CD4-positive, alpha-beta memory T cell (primary cell): ENCODE measurements at regions not wholly inside any gene's neighbourhood (a gene's known extent, or its start where the extent isn't known, plus 50 kb on each side); places are given as distances from the start of the nearest gene placed in this dataset.
"Not testable (repeated sequence)": the region's sequence is repeated elsewhere in the genome, so short reads cannot be mapped to it uniquely, and the experiment has no call there.

Experiments used
- CTCF ChIA-PET: fragments of 350-600 bp; sonication (Branson Sonifier 250); formaldehyde crosslinking; loops from one replicate; lab custom pipeline; 2021; ENCODE audit warnings: inconsistent platforms; ENCODE audit not compliant: partially characterized antibody; lab: Charles Lee
- POLR2A ChIA-PET: fragments of 350-600 bp; sonication (Branson Sonifier 250); formaldehyde crosslinking; loops from one replicate; lab custom pipeline; 2021; ENCODE audit not compliant: partially characterized antibody; lab: Charles Lee
- DNase-seq, 5 donors: peaks; one replicate each; pipeline versions ENCODE4 v3.0.0 to v3.0.0-alpha.2; 2020 to 2022; ENCODE audit warnings: mixed read lengths in 1 of 5
- H3K27ac ChIP-seq: one replicate; pipeline ENCODE4 v1.7.0; 2013; ENCODE audit warnings: low read depth, low read length
- H3K27me3 ChIP-seq: 2 replicates; pipeline ENCODE4 v1.7.0; 2013; ENCODE audit warnings: mild to moderate bottlenecking, low read length, moderate library complexity; ENCODE audit not compliant: insufficient read depth
- H3K36me3 ChIP-seq: 2 replicates; pipeline ENCODE4 v1.7.0; 2013; ENCODE audit warnings: mild to moderate bottlenecking, low read length, moderate library complexity; ENCODE audit not compliant: insufficient read depth
- H3K4me1 ChIP-seq: 2 replicates; pipeline ENCODE4 v1.7.0; 2013; ENCODE audit warnings: mild to moderate bottlenecking, low read length, moderate library complexity; ENCODE audit not compliant: insufficient read depth
- H3K4me3 ChIP-seq, 2 donors: one replicate each; pipeline ENCODE4 v1.7.0; 2013; ENCODE audit warnings: low read length in 2 of 2, mild to moderate bottlenecking in 1 of 2
- H3K9me3 ChIP-seq, 2 donors: one replicate each; pipeline ENCODE4 v1.7.0; 2013; ENCODE audit warnings: low read length in 2 of 2, control low read depth in 1 of 2; ENCODE audit not compliant: control insufficient read depth in 1 of 2
- H3K27ac Mint-ChIP-seq, 7 donors: one replicate each; pipeline ENCODE4 v1.8.0; 2020 to 2021; ENCODE audit warnings: mixed read lengths in 7 of 7, mild to moderate bottlenecking in 6 of 7, inconsistent platforms in 3 of 7, moderate library complexity in 3 of 7
- H3K27me3 Mint-ChIP-seq, 2 donors: one replicate each; pipeline ENCODE4 v1.8.0; 2020 to 2021; ENCODE audit warnings: mixed read lengths in 2 of 2
- H3K36me3 Mint-ChIP-seq, 2 donors: one replicate each; pipeline ENCODE4 v1.8.0; 2020 to 2021; ENCODE audit warnings: mixed read lengths in 2 of 2, inconsistent platforms in 1 of 2, mild to moderate bottlenecking in 1 of 2
- H3K4me1 Mint-ChIP-seq, 4 donors: one replicate each; pipeline ENCODE4 v1.8.0; 2020 to 2021; ENCODE audit warnings: mixed read lengths in 4 of 4, mild to moderate bottlenecking in 1 of 4
- H3K4me3 Mint-ChIP-seq, 8 donors: one replicate each; pipeline ENCODE4 v1.8.0; 2020 to 2021; ENCODE audit warnings: mixed read lengths in 8 of 8, mild to moderate bottlenecking in 7 of 8, moderate library complexity in 6 of 8, inconsistent platforms in 3 of 8
- H3K9me3 Mint-ChIP-seq, 8 donors: one replicate each; pipeline ENCODE4 v1.8.0; 2020 to 2021; ENCODE audit warnings: mixed read lengths in 8 of 8, mild to moderate bottlenecking in 5 of 8, inconsistent platforms in 3 of 8, moderate library complexity in 1 of 8
- intact Hi-C: fragments of 100-400 bp; cut with micrococcal nuclease; formaldehyde crosslinking; loops from one replicate; pipeline ENCODE4 v1.15.1; 2023

DNA sequence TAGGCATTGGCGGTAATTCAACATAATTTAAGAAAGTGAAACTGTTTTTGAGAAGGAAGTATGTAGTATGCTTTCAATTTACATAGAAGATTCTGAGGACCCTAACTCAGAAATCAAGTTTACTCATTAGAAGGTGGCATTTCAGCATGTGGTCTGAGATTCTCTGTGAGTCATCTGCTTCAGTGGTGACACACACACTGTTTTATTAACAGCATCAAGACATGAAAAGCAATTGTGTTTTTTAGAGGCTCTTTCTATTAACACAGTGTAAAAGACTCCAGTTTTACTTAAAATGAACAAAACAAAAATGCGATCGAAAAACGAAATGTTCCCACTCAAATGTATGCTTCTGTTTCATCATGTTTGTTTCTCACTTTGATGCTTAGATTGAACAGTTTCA is 802.1 kb upstream of the SLITRK6 start:
- no peaks in the 10 kb centered on the region for H3K27me3 ChIP-seq
- Mint-ChIP-seq H3K4me3 (no peak overlapping the region), H3K36me3 (no peaks in the 10 kb centered on the region), H3K9me3 (peaks cover 0 to 18% (median 7%) of the 10 kb centered on the region in 8 donors), H3K27me3 (no peaks in the 10 kb centered on the region), H3K4me1 (no peaks in the 10 kb centered on the region), H3K27ac (no peak overlapping the region)
- no peak for DNase-seq
- H3K27ac ChIP-seq, result no peak overlapping the region
- H3K36me3 ChIP-seq, result no peaks in the 10 kb centered on the region
- intact Hi-C loops, result no loop called here
- ChIA-PET CTCF (no interaction called here), POLR2A (no interaction called here)
- no peaks in the 10 kb centered on the region for H3K4me1 ChIP-seq
- no peaks in the 10 kb centered on the region for H3K9me3 ChIP-seq
- H3K4me3 ChIP-seq, result no peak overlapping the region

DNA sequence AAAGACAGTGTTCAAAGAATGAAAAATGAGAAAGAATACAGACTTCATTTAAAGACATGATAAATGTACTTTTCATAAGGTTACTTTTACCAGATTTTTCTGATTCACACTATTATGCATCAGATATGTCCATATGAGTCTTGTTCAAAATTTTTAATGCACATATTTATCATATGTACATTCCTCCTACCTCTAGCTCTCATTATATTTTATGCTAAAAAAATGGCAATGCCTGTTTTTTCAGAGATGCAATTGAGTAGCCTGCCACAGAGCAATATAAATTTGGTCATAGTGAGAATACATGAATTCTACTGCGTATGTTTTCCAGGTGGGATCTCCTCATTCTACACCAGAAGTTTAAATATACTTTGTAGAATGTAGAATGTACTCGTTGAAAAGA is 807.0 kb upstream of the SLITRK6 start:
- ChIA-PET POLR2A (no interaction called here), CTCF (no interaction called here)
- H3K4me3 Mint-ChIP-seq, result no peak overlapping the region
- Histone ChIP-seq H3K4me3 (no peak overlapping the region), H3K9me3 (peaks cover 0 to 4% of the 10 kb centered on the region in 2 donors), H3K27ac (no peak overlapping the region), H3K4me1 (no peaks in the 10 kb centered on the region), H3K27me3 (no peaks in the 10 kb centered on the region), H3K36me3 (no peaks in the 10 kb centered on the region)
- intact Hi-C loops, result no loop called here
- no peaks in the 10 kb centered on the region for H3K27me3 Mint-ChIP-seq
- peaks cover 0 to 11% (median 2%) of the 10 kb centered on the region in 8 donors for H3K9me3 Mint-ChIP-seq
- no peaks in the 10 kb centered on the region for H3K36me3 Mint-ChIP-seq
- no peaks in the 10 kb centered on the region for H3K4me1 Mint-ChIP-seq
- DNase-seq, result no peak
- no peak overlapping the region for H3K27ac Mint-ChIP-seq

DNA sequence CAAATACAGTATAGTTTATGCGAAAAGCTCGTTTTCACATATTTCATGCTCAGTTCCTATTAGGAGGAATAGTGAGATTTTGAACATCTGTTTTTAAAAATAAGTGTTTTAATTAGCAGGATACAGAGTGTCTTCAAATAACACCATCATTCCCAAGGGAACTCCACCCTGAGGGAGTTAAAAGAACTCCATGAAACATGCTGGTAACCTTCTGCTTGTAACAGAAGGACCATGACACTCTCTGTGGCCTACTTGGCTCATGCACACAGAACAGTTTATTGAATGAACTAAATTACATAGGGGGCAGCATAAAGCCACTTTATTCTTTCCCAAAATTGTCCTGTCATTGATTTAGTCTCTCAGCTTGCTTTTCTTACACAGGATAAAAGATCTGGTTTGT is 809.5 kb upstream of the SLITRK6 start:
- no peaks in the 10 kb centered on the region for H3K27me3 ChIP-seq
- H3K27me3 Mint-ChIP-seq, result no peaks in the 10 kb centered on the region
- no peaks in the 10 kb centered on the region for H3K36me3 Mint-ChIP-seq
- no peak overlapping the region for H3K27ac Mint-ChIP-seq
- POLR2A ChIA-PET, result no interaction called here
- intact Hi-C loops, result no loop called here
- no peak overlapping the region for H3K4me3 ChIP-seq
- no peaks in the 10 kb centered on the region for H3K36me3 ChIP-seq
- H3K4me1 ChIP-seq, result no peaks in the 10 kb centered on the region
- H3K4me1 Mint-ChIP-seq, result no peaks in the 10 kb centered on the region
- H3K4me3 Mint-ChIP-seq, result no peak overlapping the region
- H3K9me3 ChIP-seq, result peaks cover 0 to 4% of the 10 kb centered on the region in 2 donors
- no peak overlapping the region for H3K27ac ChIP-seq
- peaks cover 2 to 11% (median 4%) of the 10 kb centered on the region in 8 donors for H3K9me3 Mint-ChIP-seq
- DNase-seq, result no peak
- CTCF ChIA-PET, result no interaction called here

- Mint-ChIP-seq H3K27ac (no peak overlapping the region), H3K36me3 (no peaks in the 10 kb centered on the region), H3K4me3 (no peak overlapping the region), H3K4me1 (no peaks in the 10 kb centered on the region), H3K9me3 (peaks cover 0 to 13% (median 2%) of the 10 kb centered on the region in 8 donors), H3K27me3 (no peaks in the 10 kb centered on the region)
- ChIA-PET POLR2A (no interaction called here), CTCF (no interaction called here)
- no peaks in the 10 kb centered on the region for H3K36me3 ChIP-seq
- H3K27me3 ChIP-seq, result no peaks in the 10 kb centered on the region
- DNase-seq, result no peak
- H3K9me3 ChIP-seq, result no peaks in the 10 kb centered on the region
- H3K27ac ChIP-seq, result no peak overlapping the region
- H3K4me1 ChIP-seq, result no peaks in the 10 kb centered on the region
- H3K4me3 ChIP-seq, result no peak overlapping the region
- intact Hi-C loops, result no loop called here
Observed at GRCh38 chr13:86633346-86633745, 834.1 kb upstream of the SLITRK6 start.

DNA sequence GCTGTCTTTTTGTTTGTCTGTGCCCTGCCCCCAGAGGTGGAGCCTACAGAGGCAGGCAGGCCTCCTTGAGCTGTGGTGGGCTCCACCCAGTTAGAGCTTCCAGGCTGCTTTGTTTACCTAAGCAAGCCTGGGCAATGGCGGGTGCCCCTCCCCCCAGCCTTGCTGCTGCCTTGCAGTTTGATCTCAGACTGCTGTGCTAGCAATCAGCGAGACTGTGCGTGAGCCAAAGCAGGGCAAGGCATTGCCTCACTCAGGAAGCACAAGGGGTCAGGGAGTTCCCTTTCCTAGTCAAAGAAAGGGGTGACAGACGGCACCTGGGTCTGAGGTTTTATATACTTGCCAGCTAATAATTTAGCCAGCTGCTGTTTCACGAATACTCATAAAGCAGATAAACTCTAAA is 852.0 kb upstream of the SLITRK6 start:
- H3K27me3 Mint-ChIP-seq, H3K27ac Mint-ChIP-seq, H3K9me3 Mint-ChIP-seq, H3K27me3 ChIP-seq, H3K4me3 Mint-ChIP-seq, H3K4me3 ChIP-seq, H3K27ac ChIP-seq, POLR2A ChIA-PET, H3K9me3 ChIP-seq, CTCF ChIA-PET, DNase-seq, H3K4me1 ChIP-seq, intact Hi-C loops, H3K36me3 Mint-ChIP-seq, H3K4me1 Mint-ChIP-seq, H3K36me3 ChIP-seq: not testable (repeated sequence)

GRCh38 chr13:86653009-86653408 is 853.8 kb upstream of the SLITRK6 start:
- Histone ChIP-seq H3K4me3 (no peak overlapping the region), H3K36me3 (no peaks in the 10 kb centered on the region), H3K4me1 (no peaks in the 10 kb centered on the region), H3K9me3 (no peaks in the 10 kb centered on the region), H3K27ac (no peak overlapping the region), H3K27me3 (no peaks in the 10 kb centered on the region)
- no peaks in the 10 kb centered on the region for H3K27me3 Mint-ChIP-seq
- no peaks in the 10 kb centered on the region for H3K36me3 Mint-ChIP-seq
- H3K27ac Mint-ChIP-seq, result no peak overlapping the region
- H3K9me3 Mint-ChIP-seq, result peaks cover 0 to 12% (median 7%) of the 10 kb centered on the region in 8 donors
- CTCF ChIA-PET, result no interaction called here
- no peak for DNase-seq
- no peaks in the 10 kb centered on the region for H3K4me1 Mint-ChIP-seq
- intact Hi-C loops, result no loop called here
- POLR2A ChIA-PET, result no interaction called here
- H3K4me3 Mint-ChIP-seq, result no peak overlapping the region

- no peaks in the 10 kb centered on the region for H3K27me3 Mint-ChIP-seq
- H3K36me3 Mint-ChIP-seq, result no peaks in the 10 kb centered on the region
- H3K27ac Mint-ChIP-seq, result no peak overlapping the region
- no peaks in the 10 kb centered on the region for H3K9me3 ChIP-seq
- no peaks in the 10 kb centered on the region for H3K4me1 ChIP-seq
- peaks cover 0 to 17% (median 10%) of the 10 kb centered on the region in 8 donors for H3K9me3 Mint-ChIP-seq
- ChIA-PET POLR2A (no interaction called here), CTCF (no interaction called here)
- H3K27ac ChIP-seq, result no peak overlapping the region
- intact Hi-C loops, result no loop called here
- no peaks in the 10 kb centered on the region for H3K4me1 Mint-ChIP-seq
- H3K36me3 ChIP-seq, result no peaks in the 10 kb centered on the region
- no peak for DNase-seq
- H3K27me3 ChIP-seq, result no peaks in the 10 kb centered on the region
- H3K4me3 Mint-ChIP-seq, result no peak overlapping the region
- no peak overlapping the region for H3K4me3 ChIP-seq
Observed at GRCh38 chr13:86655561-86655960, 856.3 kb upstream of the SLITRK6 start.

DNA sequence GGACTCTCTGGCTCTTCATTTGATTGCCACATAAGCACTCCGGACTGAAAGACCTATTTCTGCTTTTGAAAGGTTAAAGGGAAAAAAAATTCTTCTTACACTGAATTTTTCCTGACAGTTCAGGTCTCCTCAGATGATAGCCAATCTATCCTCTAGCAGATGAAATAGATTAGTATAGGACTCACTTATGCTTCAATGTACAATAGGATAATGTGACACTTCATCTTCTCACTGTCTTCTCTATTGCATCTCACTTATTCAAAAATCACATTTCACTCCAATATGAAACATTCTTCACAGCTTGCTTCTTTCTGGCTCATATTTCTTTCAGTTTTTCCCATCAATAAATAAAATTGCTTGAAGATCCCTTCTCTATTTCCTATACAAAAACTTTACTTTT is 860.9 kb upstream of the SLITRK6 start:
- no peak overlapping the region for H3K27ac ChIP-seq
- no peak for DNase-seq
- Mint-ChIP-seq H3K36me3 (no peaks in the 10 kb centered on the region), H3K27ac (no peak overlapping the region), H3K4me1 (no peaks in the 10 kb centered on the region), H3K9me3 (peaks cover 0 to 36% (median 16%) of the 10 kb centered on the region in 8 donors), H3K27me3 (no peaks in the 10 kb centered on the region), H3K4me3 (no peak overlapping the region)
- POLR2A ChIA-PET, result no interaction called here
- H3K27me3 ChIP-seq, result no peaks in the 10 kb centered on the region
- intact Hi-C loops, result loop anchor here (5.0 kb wide), 1 partner anchor 227 kb away; no protein-coding TSS in a partner anchor
- no peaks in the 10 kb centered on the region for H3K4me1 ChIP-seq
- no peaks in the 10 kb centered on the region for H3K36me3 ChIP-seq
- CTCF ChIA-PET, result no interaction called here
- no peaks in the 10 kb centered on the region for H3K9me3 ChIP-seq
- H3K4me3 ChIP-seq, result no peak overlapping the region
